Psoas muscle (tissue), 7 donors: ENCODE measurements at regions not wholly inside any gene's neighbourhood (a gene's known extent, or its start where the extent isn't known, plus 50 kb on each side); places are given as distances from the start of the nearest gene placed in this dataset.

ENCODE experiments used
- ATAC-seq, 4 donors: fragments of 200-7000 bp; cut with Tn5 transposase; one replicate each; pipeline ENCODE4 v1.9.1; 2020; ENCODE audit warnings: moderate library complexity in 3 of 4, mild to moderate bottlenecking in 2 of 4
- DNase-seq, 2 donors: peaks; one replicate each; pipeline ENCODE4 v3.0.0-alpha.2; 2020
- H3K27ac ChIP-seq: fragments of 200-600 bp; one replicate; pipeline ENCODE4 v1.8.0; 2022
- H3K27me3 ChIP-seq, 3 donors: fragments of 200-600 bp in 1 of 3; one replicate each; pipeline versions ENCODE4 v1.6.1 to v1.8.0; 2013 to 2022; ENCODE audit warnings: low read length in 2 of 3, mild to moderate bottlenecking in 2 of 3, moderate library complexity in 1 of 3; ENCODE audit not compliant: insufficient read depth in 3 of 3
- H3K36me3 ChIP-seq, 2 donors: fragments of 200-600 bp in 1 of 2; one replicate each; pipeline versions ENCODE4 v1.6.1 to v1.8.0; 2013 to 2022; ENCODE audit warnings: low read depth in 1 of 2, mild to moderate bottlenecking in 1 of 2, moderate library complexity in 1 of 2; ENCODE audit not compliant: insufficient read depth in 1 of 2
- H3K4me1 ChIP-seq: fragments of 200-600 bp; one replicate; pipeline ENCODE4 v1.8.0; 2022
- H3K4me3 ChIP-seq: fragments of 200-600 bp; one replicate; pipeline ENCODE4 v1.8.0; 2022; ENCODE audit warnings: mild to moderate bottlenecking
- H3K9me3 ChIP-seq: fragments of 200-600 bp; one replicate; pipeline ENCODE4 v1.8.0; 2022
- CTCF ChIP-seq: fragments of 200-600 bp; IDR thresholded peaks from one replicate; pipeline ENCODE4 v1.8.0; 2022; ENCODE audit warnings: antibody characterized with exemption
- WGBS, 3 donors: extraction: QIAGEN DNeasy Blood & Tissue Kit; methylation state at CpG; one replicate each; pipeline versions ENCODE4 v1.1.6 to v1.1.7; 2013; 5-methylcytosine and 5-hydroxymethylcytosine counted together
- intact Hi-C, 2 donors: fragments of 100-400 bp; cut with DNase I; formaldehyde crosslinking; loops; one replicate each; pipeline versions ENCODE4 v1.11.0 to v1.14.2; 2022
- donor health status: healthy with polysubstance abuse.
- donor health status: DM: no; HTN: no; CAD: no; lungs with moderate emphysema.
- donor health status: Bipolar disorder and iron deficiency.
- donor health status: healthy.
- donor health status: DM: yes; HTN: yes; CAD: no.
- donor health status: DM: no; HTN: no; CAD: no.
- donor health status: DM: yes; HTN: yes; CAD: no.

GRCh38 chr14:35985474-35986218 lies 159.5 kb downstream of the BRMS1L start:
- intact Hi-C loops = no loop called here

GRCh38 chr14:35979531-35979930 lies 153.4 kb downstream of the BRMS1L start:
- ATAC-seq (no peak), DNase-seq (no peak)
- H3K4me1 ChIP-seq = no peaks in the 10 kb centered on the region
- no peaks in the 10 kb centered on the region for H3K9me3 ChIP-seq
- WGBS, 3 donors = 29 to 42% (median 37%) methylated on average over 6 of the region's 6 CpGs
- H3K27me3 ChIP-seq = no peaks in the 10 kb centered on the region
- intact Hi-C loops = no loop called here
- no peak for TF ChIP-seq CTCF
- no peaks in the 10 kb centered on the region for H3K36me3 ChIP-seq
- H3K4me3 ChIP-seq = no peak overlapping the region
- no peak overlapping the region for H3K27ac ChIP-seq

More at GRCh38 chr14:35985474-35986218, 159.5 kb downstream of the BRMS1L start:
- Histone ChIP-seq H3K4me3 (no peak overlapping the region), H3K36me3 (no peaks in the 10 kb centered on the region), H3K9me3 (no peaks in the 10 kb centered on the region), H3K27me3 (no peaks in the 10 kb centered on the region), H3K27ac (no peak overlapping the region), H3K4me1 (no peaks in the 10 kb centered on the region)
- 32 to 36% (median 34%) methylated on average over 5 of the region's 5 CpGs for WGBS, 3 donors
- no peak for ATAC-seq
- no peak for DNase-seq
- no peak for TF ChIP-seq CTCF

- DNase-seq = no peak
- WGBS, 3 donors = 63 to 83% (median 68%) methylated on average over 2 to 5 of the region's 6 CpGs
- Histone ChIP-seq H3K9me3 (no peaks in the 10 kb centered on the region), H3K4me1 (no peaks in the 10 kb centered on the region), H3K27ac (no peak overlapping the region), H3K27me3 (no peaks in the 10 kb centered on the region), H3K4me3 (no peak overlapping the region), H3K36me3 (no peaks in the 10 kb centered on the region)
- no peak for ATAC-seq
- intact Hi-C loops = no loop called here
- TF ChIP-seq CTCF = no peak
Measured at GRCh38 chr14:35978561-35978960, 152.4 kb downstream of the BRMS1L start.

GRCh38 chr14:35975814-35976213 lies 149.7 kb downstream of the BRMS1L start:
- 91 to 95% (median 95%) methylated on average over 3 to 4 of the region's 4 CpGs for WGBS, 3 donors
- no peak for ATAC-seq

More at GRCh38 chr14:35975814-35976213, 149.7 kb downstream of the BRMS1L start:
- H3K36me3 ChIP-seq = no peaks in the 10 kb centered on the region
- no peaks in the 10 kb centered on the region for H3K9me3 ChIP-seq
- no peak overlapping the region for H3K4me3 ChIP-seq
- no peak overlapping the region for H3K27ac ChIP-seq
- no peak for TF ChIP-seq CTCF
- H3K27me3 ChIP-seq = no peaks in the 10 kb centered on the region
- intact Hi-C loops = no loop called here
- no peaks in the 10 kb centered on the region for H3K4me1 ChIP-seq
- no peak for DNase-seq
